ENCODE measurements at regions not wholly inside any gene's neighbourhood (a gene's known extent, or its start where the extent isn't known, plus 50 kb on each side); places are given as distances from the start of the nearest gene placed in this dataset.

- H3K27ac Mint-ChIP-seq: no peak overlapping the region
- H3K4me3 Mint-ChIP-seq: no peak overlapping the region
- WGBS, 2 experiments (ENCODE audit: insufficient coverage in 1 of 2, insufficient read length in 1 of 2): no CpG with 5 or more reads among the region's 1 CpG
- no peaks in the 10 kb centered on the region for H3K27me3 Mint-ChIP-seq (ENCODE audit: insufficient read depth)
- Histone ChIP-seq H3K9ac (ENCODE audit: extremely low read depth, low read length, poor library complexity, severe bottlenecking) (no peak overlapping the region), H3K27me3 (ENCODE audit: control insufficient read depth, insufficient read depth, low read length, poor library complexity, severe bottlenecking) (no peaks in the 10 kb centered on the region), H3K4me3 (ENCODE audit: low read length) (no peak overlapping the region), H3K9me3 (ENCODE audit: control insufficient read depth, low read length) (no peaks in the 10 kb centered on the region), H3K4me1 (ENCODE audit: control insufficient read depth, insufficient read depth, low read length) (no peaks in the 10 kb centered on the region), H3K36me3 (ENCODE audit: control insufficient read depth, insufficient read depth, low read length) (no peaks in the 10 kb centered on the region), H3K27ac (ENCODE audit: low read depth, low read length) (no peak overlapping the region)
- no peak for TF ChIP-seq CTCF (conservative IDR thresholded peaks at IDR 0.05)
- DNase-seq: no peak
- no peaks in the 10 kb centered on the region for H3K9me3 Mint-ChIP-seq
- no peaks in the 10 kb centered on the region for H3K36me3 Mint-ChIP-seq (ENCODE audit: low read depth)
- no peaks in the 10 kb centered on the region for H3K4me1 Mint-ChIP-seq
These were observed 727.7 kb upstream of the NECTIN3 start for GRCh38 chr3:110343945-110344344.

GRCh38 chr3:110344487-110344886, 727.1 kb upstream of the NECTIN3 start:
- H3K27ac ChIP-seq (ENCODE audit: low read depth, low read length): no peak overlapping the region
- no peaks in the 10 kb centered on the region for H3K9me3 Mint-ChIP-seq
- H3K36me3 Mint-ChIP-seq (ENCODE audit: low read depth): no peaks in the 10 kb centered on the region
- H3K4me1 ChIP-seq (ENCODE audit: control insufficient read depth, insufficient read depth, low read length): no peaks in the 10 kb centered on the region
- DNase-seq: no peak
- no peaks in the 10 kb centered on the region for H3K4me1 Mint-ChIP-seq
- no peaks in the 10 kb centered on the region for H3K27me3 Mint-ChIP-seq (ENCODE audit: insufficient read depth)
- no peaks in the 10 kb centered on the region for H3K27me3 ChIP-seq (ENCODE audit: control insufficient read depth, insufficient read depth, low read length, poor library complexity, severe bottlenecking)
- no peak overlapping the region for H3K4me3 ChIP-seq (ENCODE audit: low read length)
- no peak overlapping the region for H3K4me3 Mint-ChIP-seq
- no peaks in the 10 kb centered on the region for H3K9me3 ChIP-seq (ENCODE audit: control insufficient read depth, low read length)
- no peak overlapping the region for H3K27ac Mint-ChIP-seq
- no peak overlapping the region for H3K9ac ChIP-seq (ENCODE audit: extremely low read depth, low read length, poor library complexity, severe bottlenecking)
- no peaks in the 10 kb centered on the region for H3K36me3 ChIP-seq (ENCODE audit: control insufficient read depth, insufficient read depth, low read length)
- no peak for TF ChIP-seq CTCF (conservative IDR thresholded peaks at IDR 0.05)

- Histone ChIP-seq H3K9ac (ENCODE audit: extremely low read depth, low read length, poor library complexity, severe bottlenecking) (no peak overlapping the region), H3K9me3 (ENCODE audit: control insufficient read depth, low read length) (no peaks in the 10 kb centered on the region), H3K27ac (ENCODE audit: low read depth, low read length) (no peak overlapping the region), H3K4me1 (ENCODE audit: control insufficient read depth, insufficient read depth, low read length) (no peaks in the 10 kb centered on the region), H3K27me3 (ENCODE audit: control insufficient read depth, insufficient read depth, low read length, poor library complexity, severe bottlenecking) (no peaks in the 10 kb centered on the region), H3K4me3 (ENCODE audit: low read length) (no peak overlapping the region), H3K36me3 (ENCODE audit: control insufficient read depth, insufficient read depth, low read length) (no peaks in the 10 kb centered on the region)
- no peak for DNase-seq
- Mint-ChIP-seq H3K4me1 (no peaks in the 10 kb centered on the region), H3K36me3 (ENCODE audit: low read depth) (no peaks in the 10 kb centered on the region), H3K27ac (no peak overlapping the region), H3K9me3 (no peaks in the 10 kb centered on the region), H3K27me3 (ENCODE audit: insufficient read depth) (no peaks in the 10 kb centered on the region), H3K4me3 (no peak overlapping the region)
- TF ChIP-seq CTCF (conservative IDR thresholded peaks at IDR 0.05): no peak
- WGBS, 2 experiments (ENCODE audit: insufficient coverage in 1 of 2, insufficient read length in 1 of 2): 90 to 100% methylated on average over 3 to 4 of the region's 5 CpGs
These were observed 726.5 kb upstream of the NECTIN3 start for GRCh38 chr3:110344897-110345767.

All from endodermal cell (in vitro differentiated cells).